Stimulated activated effector memory CD8-positive, alpha-beta T cell treated with anti-CD3 and anti-CD28 coated beads, Interleukin-12 subunit alpha, Interleukin-12 subunit beta, amount 100 ng/mL, for 72 hours (primary cell): ENCODE measurements at regions not wholly inside any gene's neighbourhood (a gene's known extent, or its start where the extent isn't known, plus 50 kb on each side); places are given as distances from the start of the nearest gene placed in this dataset.

Experiments used
- ATAC-seq: fragments of 150-1000 bp; cut with Tn5 transposase; 2 replicates; pipeline ENCODE4 v1.10.0; 2021
- DNase-seq, 2 donors: peaks; one replicate each; pipeline ENCODE4 v3.0.0; 2021 to 2022; ENCODE audit warnings: low spot score in 2 of 2
- H3K27ac Mint-ChIP-seq: one replicate; pipeline ENCODE4 v1.8.0; 2022; ENCODE audit warnings: mild to moderate bottlenecking, mixed read lengths
- H3K36me3 Mint-ChIP-seq: one replicate; pipeline ENCODE4 v1.8.0; 2022; ENCODE audit warnings: mild to moderate bottlenecking, mixed read lengths
- H3K4me1 Mint-ChIP-seq: one replicate; pipeline ENCODE4 v1.8.0; 2022; ENCODE audit warnings: mixed read lengths
- H3K4me3 Mint-ChIP-seq: one replicate; pipeline ENCODE4 v1.8.0; 2022; ENCODE audit warnings: mild to moderate bottlenecking, mixed read lengths
- H3K9me3 Mint-ChIP-seq: one replicate; pipeline ENCODE4 v1.8.0; 2022; ENCODE audit warnings: mixed read lengths

DNA sequence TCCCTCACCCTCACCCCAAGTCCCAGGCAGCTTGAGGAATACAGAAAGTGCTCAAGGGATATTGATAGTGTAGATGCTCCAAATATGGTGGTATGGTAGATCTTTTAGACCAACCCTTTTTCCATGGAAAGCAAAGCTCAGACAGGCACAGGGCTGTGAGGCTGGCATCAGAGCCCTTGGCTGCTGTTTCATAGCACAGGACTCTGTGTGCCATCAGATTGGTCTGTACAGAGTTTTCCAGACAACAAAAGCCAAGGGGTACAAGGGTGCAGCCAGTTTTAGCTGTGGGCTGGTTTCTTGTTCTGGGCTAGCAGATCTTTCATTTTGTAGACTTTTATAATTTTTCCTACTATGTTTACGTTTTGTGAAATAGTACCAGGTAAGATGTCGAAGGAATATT lies 296.9 kb upstream of the TNP1 start:
- ATAC-seq (no peak), DNase-seq (no peak)
- no peak overlapping the region for H3K4me3 Mint-ChIP-seq
- H3K4me1 Mint-ChIP-seq: no peaks in the 10 kb centered on the region
- no peaks in the 10 kb centered on the region for H3K36me3 Mint-ChIP-seq
- peaks cover 3% of the 10 kb centered on the region for H3K9me3 Mint-ChIP-seq
- no peak overlapping the region for H3K27ac Mint-ChIP-seq

- Mint-ChIP-seq H3K9me3 (peaks cover 3% of the 10 kb centered on the region), H3K4me1 (no peaks in the 10 kb centered on the region)
- ATAC-seq: peak; percentile 31
These were observed 295.1 kb upstream of the TNP1 start for GRCh38 chr2:217154923-217155322.

GRCh38 chr2:217153510-217153909 lies 293.6 kb upstream of the TNP1 start:
- ATAC-seq (no peak), DNase-seq (no peak)
- Mint-ChIP-seq H3K9me3 (peaks cover 3% of the 10 kb centered on the region), H3K4me1 (no peaks in the 10 kb centered on the region), H3K36me3 (no peaks in the 10 kb centered on the region), H3K27ac (no peak overlapping the region), H3K4me3 (no peak overlapping the region)

More at GRCh38 chr2:217154923-217155322, 295.1 kb upstream of the TNP1 start:
- DNase-seq: no peak
- Mint-ChIP-seq H3K4me3 (no peak overlapping the region), H3K27ac (no peak overlapping the region), H3K36me3 (no peaks in the 10 kb centered on the region)

- ATAC-seq (no peak), DNase-seq (no peak)
- Mint-ChIP-seq H3K27ac (no peak overlapping the region), H3K36me3 (no peaks in the 10 kb centered on the region), H3K9me3 (no peaks in the 10 kb centered on the region), H3K4me1 (no peaks in the 10 kb centered on the region), H3K4me3 (no peak overlapping the region)
These were observed 293.0 kb upstream of the TNP1 start for GRCh38 chr2:217152831-217153230.

DNA sequence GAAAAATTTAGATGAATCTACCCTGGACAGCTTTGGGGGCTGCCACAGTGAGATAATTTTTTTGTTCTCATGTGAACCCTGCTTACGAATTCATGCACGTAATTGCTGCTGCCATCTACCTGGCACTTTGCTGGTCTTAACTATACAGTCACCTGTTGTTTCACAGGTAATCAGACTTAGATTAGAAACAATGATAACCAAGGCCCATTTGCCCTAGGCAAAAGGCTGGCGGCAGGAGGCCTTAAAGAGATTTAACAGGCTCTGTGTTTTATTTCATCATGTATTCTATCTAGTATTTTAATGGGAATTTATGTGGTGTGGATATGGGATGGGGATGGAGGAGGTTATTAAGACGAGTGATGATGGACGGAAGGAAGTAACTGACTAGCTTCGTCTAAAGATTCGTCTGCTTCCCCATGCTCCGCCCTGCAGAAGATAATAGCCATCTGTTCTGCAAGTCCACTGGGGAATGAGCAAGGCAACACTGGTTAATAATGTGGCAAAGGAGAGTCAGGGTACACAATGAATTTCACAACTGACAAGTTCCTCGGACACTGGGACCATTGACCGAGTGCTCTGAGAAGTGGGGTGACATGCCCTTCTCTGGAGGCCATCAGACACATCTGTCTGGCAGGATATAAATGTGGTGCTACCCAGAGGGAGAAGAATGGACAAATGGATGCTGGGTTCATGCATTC lies 291.8 kb upstream of the TNP1 start:
- DNase-seq: no peak

GRCh38 chr2:217150236-217150635 lies 290.4 kb upstream of the TNP1 start:
- no peaks in the 10 kb centered on the region for H3K36me3 Mint-ChIP-seq
- no peaks in the 10 kb centered on the region for H3K9me3 Mint-ChIP-seq
- ATAC-seq (no peak), DNase-seq (no peak)
- H3K27ac Mint-ChIP-seq: no peak overlapping the region
- H3K4me3 Mint-ChIP-seq: no peak overlapping the region
- no peaks in the 10 kb centered on the region for H3K4me1 Mint-ChIP-seq

More for the DNA sequence above, 291.8 kb upstream of the TNP1 start:
- Mint-ChIP-seq H3K27ac (no peak overlapping the region), H3K4me1 (no peaks in the 10 kb centered on the region), H3K36me3 (no peaks in the 10 kb centered on the region), H3K9me3 (no peaks in the 10 kb centered on the region), H3K4me3 (no peak overlapping the region)
- no peak for ATAC-seq

DNA sequence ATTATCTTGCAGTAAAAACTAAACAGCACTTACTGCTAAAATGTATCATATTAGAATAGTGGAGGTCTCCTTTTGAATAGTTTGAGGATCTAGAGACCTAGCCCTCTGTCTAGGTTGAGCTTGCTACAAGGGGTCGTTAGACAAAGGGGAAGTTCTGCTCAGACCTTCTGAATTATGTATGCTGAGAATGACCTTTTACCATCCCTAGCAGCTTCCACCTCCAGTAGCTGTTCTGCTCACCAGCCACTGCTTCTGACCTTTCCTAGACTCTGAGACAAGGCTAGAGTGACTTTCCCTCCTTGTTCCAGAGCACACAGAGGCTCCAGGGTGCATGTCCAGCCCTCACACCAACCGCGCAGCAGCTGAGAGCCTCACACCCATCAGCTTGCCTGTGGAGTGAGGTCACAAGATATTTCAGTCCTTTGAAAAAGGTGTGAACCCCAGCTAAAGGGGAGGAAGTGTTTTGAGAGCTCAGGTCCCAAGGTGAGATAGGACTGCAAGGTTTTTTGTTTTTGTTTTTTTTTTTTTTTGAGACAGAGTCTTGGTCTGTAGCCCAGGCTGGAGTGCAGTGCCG lies 289.3 kb upstream of the TNP1 start:
- no peak for DNase-seq
- Mint-ChIP-seq H3K36me3 (no peaks in the 10 kb centered on the region), H3K4me3 (no peak overlapping the region), H3K27ac (no peak overlapping the region), H3K9me3 (no peaks in the 10 kb centered on the region), H3K4me1 (no peaks in the 10 kb centered on the region)
- no peak for ATAC-seq

DNA sequence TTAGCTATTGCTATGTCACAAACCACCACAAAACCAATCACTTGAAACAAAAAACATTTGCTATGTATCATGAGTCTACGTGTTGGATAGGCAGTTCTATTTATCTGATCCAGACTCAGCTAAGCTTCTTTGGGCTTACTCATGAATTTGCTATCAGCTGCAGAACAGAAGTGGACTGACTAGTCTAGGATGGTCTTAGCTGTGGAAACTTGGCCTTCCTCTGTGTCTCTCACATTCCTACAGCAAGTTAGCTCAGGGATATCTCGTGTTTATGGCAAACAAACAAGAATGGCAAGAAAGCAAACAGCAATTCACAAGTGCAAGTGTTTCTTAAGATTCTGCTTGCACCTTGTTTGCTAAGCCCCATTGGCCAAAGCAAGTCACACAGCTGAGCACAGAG lies 288.0 kb upstream of the TNP1 start:
- no peaks in the 10 kb centered on the region for H3K9me3 Mint-ChIP-seq
- H3K36me3 Mint-ChIP-seq: no peaks in the 10 kb centered on the region
- H3K27ac Mint-ChIP-seq: no peak overlapping the region
- no peaks in the 10 kb centered on the region for H3K4me1 Mint-ChIP-seq
- no peak overlapping the region for H3K4me3 Mint-ChIP-seq
- DNase-seq (no peak), ATAC-seq (no peak)

GRCh38 chr2:217146956-217147355 lies 287.1 kb upstream of the TNP1 start:
- no peaks in the 10 kb centered on the region for H3K36me3 Mint-ChIP-seq
- ATAC-seq: no peak
- DNase-seq: no peak
- no peaks in the 10 kb centered on the region for H3K4me1 Mint-ChIP-seq
- no peak overlapping the region for H3K27ac Mint-ChIP-seq
- no peak overlapping the region for H3K4me3 Mint-ChIP-seq
- H3K9me3 Mint-ChIP-seq: peaks cover 4% of the 10 kb centered on the region

GRCh38 chr2:217142649-217143266 lies 282.9 kb upstream of the TNP1 start:
- Mint-ChIP-seq H3K27ac (no peak overlapping the region), H3K36me3 (no peaks in the 10 kb centered on the region), H3K4me3 (no peak overlapping the region), H3K9me3 (peaks cover 23% of the 10 kb centered on the region), H3K4me1 (no peaks in the 10 kb centered on the region)
- ATAC-seq: no peak
- DNase-seq: no peak

DNA sequence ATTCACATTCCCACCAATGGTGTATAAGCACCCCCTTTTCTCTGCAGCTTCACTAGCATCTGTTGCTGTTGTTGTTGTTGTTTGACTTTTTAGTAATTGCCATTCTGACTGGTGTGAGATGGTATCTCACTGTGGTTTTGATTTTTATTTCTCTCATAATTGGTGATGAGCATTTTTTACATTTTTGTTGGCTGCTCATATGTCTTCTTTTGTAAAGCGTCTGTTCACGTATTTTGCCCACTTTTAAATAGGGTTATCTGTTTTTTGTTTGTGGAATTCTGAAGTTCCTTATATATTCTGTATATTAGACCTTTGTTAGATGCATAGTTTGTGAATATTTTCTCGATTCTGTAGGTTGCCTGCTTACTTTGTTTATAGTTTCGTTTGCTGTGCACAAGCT lies 278.4 kb upstream of the TNP1 start:
- DNase-seq (no peak), ATAC-seq (no peak)
- H3K4me1 Mint-ChIP-seq: no peaks in the 10 kb centered on the region
- peaks cover 29% of the 10 kb centered on the region for H3K9me3 Mint-ChIP-seq
- no peak overlapping the region for H3K27ac Mint-ChIP-seq
- no peaks in the 10 kb centered on the region for H3K36me3 Mint-ChIP-seq
- no peak overlapping the region for H3K4me3 Mint-ChIP-seq

GRCh38 chr2:217127744-217128143 lies 267.9 kb upstream of the TNP1 start:
- no peak for DNase-seq
- no peak for ATAC-seq
- Mint-ChIP-seq H3K4me1 (no peaks in the 10 kb centered on the region), H3K4me3 (no peak overlapping the region), H3K27ac (no peak overlapping the region), H3K9me3 (peaks cover 5% of the 10 kb centered on the region), H3K36me3 (no peaks in the 10 kb centered on the region)

DNA sequence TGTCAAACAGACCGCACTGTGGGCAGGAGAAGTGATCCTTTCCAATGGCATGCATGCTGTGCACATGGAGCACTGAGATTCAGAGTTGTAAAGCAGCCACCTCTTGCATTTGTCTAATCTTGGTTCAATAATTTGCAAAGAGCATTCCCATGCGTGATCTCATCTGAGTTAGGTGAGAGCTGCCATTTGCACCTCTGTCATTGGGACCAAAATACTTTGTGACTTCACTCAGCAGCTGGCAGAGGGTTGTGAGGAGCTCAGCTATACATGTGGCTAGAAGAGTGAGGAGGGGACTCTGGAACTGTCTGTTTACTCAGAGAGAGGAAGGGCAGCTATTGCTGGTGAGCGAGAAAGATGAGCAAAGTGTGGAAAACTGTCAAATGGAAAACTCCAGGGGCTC lies 265.1 kb upstream of the TNP1 start:
- Mint-ChIP-seq H3K9me3 (peaks cover 5% of the 10 kb centered on the region), H3K27ac (no peak overlapping the region), H3K36me3 (no peaks in the 10 kb centered on the region), H3K4me1 (no peaks in the 10 kb centered on the region), H3K4me3 (no peak overlapping the region)
- no peak for ATAC-seq
- DNase-seq: no peak

GRCh38 chr2:217124050-217124449 lies 264.2 kb upstream of the TNP1 start:
- no peak for DNase-seq
- Mint-ChIP-seq H3K4me1 (no peaks in the 10 kb centered on the region), H3K36me3 (no peaks in the 10 kb centered on the region), H3K27ac (no peak overlapping the region), H3K4me3 (no peak overlapping the region), H3K9me3 (peaks cover 5% of the 10 kb centered on the region)
- ATAC-seq: no peak

DNA sequence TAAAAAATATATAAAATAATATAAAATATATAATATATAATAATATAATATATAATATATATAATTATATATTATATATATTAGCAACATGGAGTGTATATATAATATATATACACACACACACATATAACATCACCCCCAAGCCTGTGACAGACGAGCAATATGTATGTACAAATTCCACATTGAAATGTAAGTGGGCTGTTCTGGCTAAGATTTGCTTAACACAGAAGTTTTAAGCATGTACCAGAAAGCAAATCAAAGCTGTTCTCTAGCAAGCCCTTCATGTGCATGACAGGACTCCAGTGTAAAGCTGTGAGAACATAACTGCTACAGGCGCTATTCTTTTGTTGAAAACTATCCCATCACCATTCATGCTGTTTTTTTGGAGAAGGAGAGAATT lies 261.7 kb upstream of the TNP1 start:
- DNase-seq (no peak), ATAC-seq (no peak)
- Mint-ChIP-seq H3K4me1 (no peaks in the 10 kb centered on the region), H3K36me3 (no peaks in the 10 kb centered on the region), H3K27ac (no peak overlapping the region), H3K4me3 (no peak overlapping the region), H3K9me3 (peaks cover 5% of the 10 kb centered on the region)

GRCh38 chr2:217120429-217120828 lies 260.6 kb upstream of the TNP1 start:
- DNase-seq: no peak
- no peaks in the 10 kb centered on the region for H3K36me3 Mint-ChIP-seq
- ATAC-seq: no peak
- H3K9me3 Mint-ChIP-seq: peaks cover 5% of the 10 kb centered on the region
- no peak overlapping the region for H3K4me3 Mint-ChIP-seq
- H3K4me1 Mint-ChIP-seq: no peaks in the 10 kb centered on the region
- no peak overlapping the region for H3K27ac Mint-ChIP-seq
